GM18511 (cell line): ENCODE measurements at regions not wholly inside any gene's neighbourhood (a gene's known extent, or its start where the extent isn't known, plus 50 kb on each side); places are given as distances from the start of the nearest gene placed in this dataset.
"Not testable (repeated sequence)": the region's sequence is repeated elsewhere in the genome, so short reads cannot be mapped to it uniquely, and the experiment has no call there.

Source experiments
- ATAC-seq: cut with Tn5 transposase; IDR thresholded peaks from one replicate; pipeline ENCODE4 v1.9.1; 2021; ENCODE audit warnings: mild to moderate bottlenecking, moderate library complexity; ENCODE audit not compliant: unreplicated experiment

- no peak for ATAC-seq
Observed at GRCh38 chr7:9192969-9193368, 759.6 kb downstream of the NXPH1 start.

GRCh38 chr7:9200626-9201025 lies 767.2 kb downstream of the NXPH1 start:
- no peak for ATAC-seq

DNA sequence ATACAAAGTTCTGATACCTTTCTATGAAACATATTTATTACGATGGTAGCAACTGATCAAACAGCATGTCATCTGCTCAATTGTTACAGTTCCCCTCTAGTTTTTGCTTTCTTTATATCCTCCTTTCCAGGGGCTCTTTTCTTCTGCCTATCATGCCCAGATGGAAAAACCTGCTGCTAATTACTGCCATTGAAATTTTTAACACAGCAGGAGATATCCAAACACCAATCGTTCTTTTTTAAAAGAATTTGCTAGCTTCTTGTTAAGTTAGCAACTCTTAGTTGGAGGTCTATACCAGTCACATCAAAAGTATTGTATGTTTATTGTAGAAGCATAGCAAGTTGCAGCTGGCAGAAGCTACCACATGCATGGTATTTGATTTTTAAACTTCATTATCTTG lies 768.5 kb downstream of the NXPH1 start:
- ATAC-seq = no peak

- ATAC-seq = no peak
Observed at GRCh38 chr7:9204571-9204970, 771.2 kb downstream of the NXPH1 start.

GRCh38 chr7:9210114-9210513 lies 776.7 kb downstream of the NXPH1 start:
- no peak for ATAC-seq

DNA sequence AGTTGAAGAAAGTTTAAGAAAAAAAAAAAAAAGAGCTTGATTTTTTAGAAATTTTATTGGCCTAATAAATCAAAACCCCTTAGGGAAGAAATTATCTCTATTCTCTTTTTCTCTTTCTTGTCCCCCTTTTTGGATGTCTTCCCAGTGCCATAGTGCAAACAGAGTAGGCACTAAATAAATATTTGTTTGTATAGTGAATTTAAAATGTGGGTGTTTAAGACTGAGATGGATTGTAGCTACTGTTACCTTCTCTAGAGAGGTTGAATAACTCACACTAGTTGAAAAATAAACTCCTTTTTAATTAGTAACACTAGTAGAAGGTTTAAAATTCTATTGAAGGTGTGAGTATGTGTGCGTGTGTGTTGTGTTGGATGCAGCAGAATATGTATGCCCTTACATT lies 783.8 kb downstream of the NXPH1 start:
- ATAC-seq = no peak

DNA sequence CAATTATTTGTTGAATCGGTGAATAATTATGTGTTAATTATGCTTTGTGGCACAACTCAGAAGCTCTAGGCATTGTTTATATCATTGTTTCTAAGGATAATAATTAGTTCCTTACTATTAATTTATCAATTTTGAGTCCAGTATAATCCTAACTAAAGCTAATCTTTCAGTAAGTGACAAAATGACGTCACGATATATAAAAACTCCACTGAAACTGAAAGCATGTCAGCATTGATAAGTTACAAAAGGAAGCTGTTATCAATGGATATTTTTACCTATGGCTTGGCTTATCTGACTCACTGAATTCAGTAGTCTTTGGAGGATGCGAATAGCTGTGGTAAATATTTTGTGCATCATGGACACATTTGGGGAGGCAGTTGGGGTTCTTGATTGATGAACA lies 793.1 kb downstream of the NXPH1 start:
- no peak for ATAC-seq

DNA sequence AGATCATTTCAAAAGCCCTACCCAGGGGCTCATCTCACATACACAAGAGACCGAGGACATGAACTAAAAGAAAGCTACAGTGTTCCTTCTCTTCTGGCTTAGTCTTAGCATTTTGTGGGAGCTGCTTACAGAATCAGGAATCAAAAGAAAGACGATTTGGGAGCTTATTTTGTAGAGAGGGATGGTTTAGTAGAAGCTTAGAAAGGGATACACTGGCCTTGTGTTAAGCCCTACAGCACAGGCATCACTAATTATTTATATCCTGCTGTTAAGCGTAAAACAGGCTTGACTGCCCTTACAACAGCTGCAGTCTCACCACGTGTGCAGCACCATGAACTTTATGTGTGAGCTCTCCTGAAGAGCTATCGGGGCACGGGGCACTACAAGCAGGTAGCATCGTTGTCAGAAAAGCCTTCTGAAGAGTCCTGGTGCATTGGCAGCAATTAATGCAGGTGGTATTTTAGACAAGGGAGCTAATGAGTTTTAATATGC lies 798.3 kb downstream of the NXPH1 start:
- no peak for ATAC-seq

GRCh38 chr7:9240001-9240400 lies 806.6 kb downstream of the NXPH1 start:
- ATAC-seq = no peak

DNA sequence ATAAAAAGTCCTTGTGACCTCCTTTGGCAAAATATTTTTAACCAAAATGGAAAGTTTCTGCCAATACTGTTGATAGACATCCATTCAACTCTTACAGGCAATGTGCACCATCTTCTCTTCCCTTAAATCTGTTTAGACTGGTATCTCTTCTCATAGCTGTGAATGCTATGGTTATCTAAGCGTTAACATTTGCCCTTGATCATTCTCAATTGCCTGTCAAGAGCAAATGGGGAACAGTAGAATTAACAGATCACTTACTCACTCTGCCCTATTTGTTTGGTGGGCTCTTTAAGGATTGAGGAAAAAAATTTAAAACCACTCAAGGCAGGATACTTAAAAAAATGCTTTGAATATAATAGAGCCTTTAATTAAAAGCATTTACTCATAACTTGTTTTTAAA lies 808.4 kb downstream of the NXPH1 start:
- ATAC-seq = no peak

GRCh38 chr7:9242636-9243035 lies 809.2 kb downstream of the NXPH1 start:
- no peak for ATAC-seq

- no peak for ATAC-seq
Observed at GRCh38 chr7:9250876-9251275, 817.5 kb downstream of the NXPH1 start.

DNA sequence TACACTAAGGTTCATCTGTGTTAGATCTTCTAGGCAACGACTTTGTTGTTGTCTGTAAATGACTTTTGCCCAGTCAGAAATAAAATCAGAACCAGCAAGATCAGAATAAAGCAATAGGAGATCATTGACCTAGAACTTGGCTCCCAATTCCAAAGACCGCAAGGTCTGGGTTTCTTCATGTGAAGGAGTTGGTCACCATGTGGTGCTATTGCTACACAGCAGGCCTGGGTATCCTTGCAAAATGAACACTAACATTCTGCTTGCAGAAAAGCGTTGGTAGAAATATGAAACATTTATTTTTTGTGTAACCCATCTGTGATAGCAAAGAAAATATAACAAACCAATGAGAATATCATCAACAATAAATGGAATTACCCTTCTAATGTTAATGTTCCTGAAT lies 831.0 kb downstream of the NXPH1 start:
- ATAC-seq = no peak

DNA sequence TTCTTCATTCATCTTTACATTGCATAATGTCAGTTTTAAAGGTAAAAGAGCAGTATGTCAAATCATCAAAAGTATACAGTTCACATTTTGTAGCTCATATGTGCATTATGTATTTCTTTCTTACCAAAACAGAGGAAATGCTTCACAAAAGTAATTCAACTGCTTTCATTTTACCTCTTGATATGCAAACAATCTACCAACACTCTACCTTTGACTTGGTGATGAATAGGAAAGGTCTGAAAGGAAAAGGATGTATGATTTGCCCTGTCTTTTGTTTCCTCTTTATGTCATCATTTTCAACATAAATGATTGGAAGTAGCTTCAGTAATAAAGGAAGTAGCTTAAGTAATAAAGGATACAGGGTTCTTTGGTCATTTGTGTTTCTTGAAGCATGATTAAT lies 846.7 kb downstream of the NXPH1 start:
- no peak for ATAC-seq

DNA sequence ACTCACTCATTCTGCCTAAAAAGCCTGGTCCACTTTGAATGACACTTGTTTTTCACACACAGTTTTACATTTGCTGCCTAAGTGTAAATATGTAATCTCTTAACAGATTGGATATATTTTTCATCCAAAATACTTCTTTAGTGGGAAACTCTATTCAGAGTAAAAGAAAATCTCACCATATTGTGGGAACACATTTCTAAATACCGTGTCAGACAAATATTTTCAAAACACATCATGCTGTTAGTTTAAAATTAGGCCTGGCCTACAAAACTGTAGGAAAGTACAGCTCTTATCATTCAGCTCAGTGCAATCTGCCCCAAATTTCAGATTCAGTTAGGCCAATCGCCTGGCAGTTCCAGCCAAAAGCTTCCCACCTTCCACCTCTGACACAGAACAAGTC lies 849.8 kb downstream of the NXPH1 start:
- ATAC-seq = no peak

DNA sequence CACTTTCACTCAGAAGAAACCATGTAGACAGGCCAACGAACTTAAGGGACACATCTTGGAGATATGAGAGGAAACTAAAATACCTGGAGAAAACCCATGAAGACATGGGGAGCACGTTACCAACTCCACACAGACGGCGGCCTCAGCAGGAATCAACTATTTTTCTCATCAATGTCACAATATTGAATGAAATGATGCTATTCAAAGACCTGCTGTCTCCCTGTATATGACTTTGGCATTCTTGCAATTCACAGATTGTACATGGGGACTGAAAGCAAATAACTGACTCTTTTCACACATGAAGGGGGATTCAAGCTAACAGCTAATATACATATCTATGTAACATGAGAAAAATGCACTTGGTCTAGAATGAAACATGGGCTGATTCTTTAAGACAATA lies 869.0 kb downstream of the NXPH1 start:
- ATAC-seq = no peak

DNA sequence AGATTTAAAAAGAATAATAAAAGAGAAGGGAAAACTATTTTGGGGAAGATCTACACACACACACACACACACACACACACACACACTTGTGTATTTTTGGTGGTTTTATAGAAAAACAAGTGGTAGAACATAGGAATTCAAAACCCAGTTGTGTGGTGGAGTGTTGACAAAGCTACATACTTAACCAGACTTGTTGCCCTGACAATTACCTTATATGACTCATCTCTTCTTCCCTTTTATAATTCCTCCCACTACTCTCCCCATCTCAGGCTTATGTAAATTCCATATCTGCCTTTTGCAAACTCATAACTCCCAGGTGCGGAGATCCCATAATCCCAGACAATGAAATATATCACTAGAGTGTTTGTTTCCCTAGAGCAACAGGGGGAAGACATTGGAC lies 873.7 kb downstream of the NXPH1 start:
- no peak for ATAC-seq

GRCh38 chr7:9324513-9324912 lies 891.1 kb downstream of the NXPH1 start:
- no peak for ATAC-seq

DNA sequence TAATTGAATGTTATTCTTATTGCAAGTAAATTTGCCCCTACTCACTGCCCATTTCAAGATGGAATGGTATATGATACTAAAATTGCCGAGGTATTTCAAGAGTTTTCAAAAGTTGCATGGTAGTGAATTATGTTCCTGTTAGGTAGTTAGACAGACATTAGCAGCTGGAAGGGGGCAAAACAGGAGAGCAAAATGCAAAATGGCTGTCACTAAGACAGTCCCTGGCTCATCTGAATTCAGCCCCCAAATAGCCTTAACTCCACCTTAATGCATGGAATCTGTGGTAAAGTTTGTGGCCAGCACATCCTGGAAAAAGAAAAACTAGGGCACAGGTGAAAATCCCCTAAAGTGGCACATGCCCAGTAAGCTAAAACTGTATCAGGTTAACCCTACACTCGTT lies 894.9 kb downstream of the NXPH1 start:
- ATAC-seq = no peak

DNA sequence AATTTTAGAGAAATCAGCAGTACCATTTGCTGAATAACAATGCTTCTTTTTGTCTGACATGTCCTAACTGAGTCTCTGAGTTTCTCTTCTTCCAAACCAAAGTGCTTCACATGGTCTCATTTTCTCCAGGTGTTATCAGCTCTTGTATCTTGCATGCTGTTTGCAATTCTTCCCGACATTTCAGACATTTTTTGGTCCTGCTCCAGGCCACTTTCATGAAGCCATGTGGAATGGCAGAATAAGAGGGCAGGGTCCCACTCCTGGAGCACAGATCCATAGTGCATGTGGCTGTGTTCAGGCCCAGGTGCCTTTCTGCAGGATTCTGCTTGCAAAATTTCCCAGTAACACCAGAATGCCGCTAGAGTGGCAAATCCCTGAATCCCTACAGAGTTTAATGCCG lies 916.2 kb downstream of the NXPH1 start:
- ATAC-seq = no peak

DNA sequence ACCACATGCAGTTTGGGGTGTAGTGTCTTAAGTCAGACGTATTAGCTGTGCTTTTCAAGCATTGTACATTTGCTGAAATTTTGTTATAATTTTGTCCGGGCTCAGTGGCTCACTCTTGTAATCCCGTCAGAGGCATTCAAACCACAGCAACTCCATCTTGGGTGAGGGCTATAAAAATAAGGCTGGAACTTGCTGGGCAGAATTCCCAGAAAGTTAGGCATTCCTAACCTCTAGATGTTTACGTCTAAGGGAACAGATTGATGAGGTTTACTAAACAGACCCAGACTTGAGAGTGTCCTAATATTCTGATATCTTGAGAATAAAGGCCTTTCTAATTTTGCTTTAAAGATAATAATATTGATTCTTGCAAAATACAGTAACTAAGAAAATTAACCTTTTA lies 957.8 kb downstream of the NXPH1 start:
- ATAC-seq = no peak

DNA sequence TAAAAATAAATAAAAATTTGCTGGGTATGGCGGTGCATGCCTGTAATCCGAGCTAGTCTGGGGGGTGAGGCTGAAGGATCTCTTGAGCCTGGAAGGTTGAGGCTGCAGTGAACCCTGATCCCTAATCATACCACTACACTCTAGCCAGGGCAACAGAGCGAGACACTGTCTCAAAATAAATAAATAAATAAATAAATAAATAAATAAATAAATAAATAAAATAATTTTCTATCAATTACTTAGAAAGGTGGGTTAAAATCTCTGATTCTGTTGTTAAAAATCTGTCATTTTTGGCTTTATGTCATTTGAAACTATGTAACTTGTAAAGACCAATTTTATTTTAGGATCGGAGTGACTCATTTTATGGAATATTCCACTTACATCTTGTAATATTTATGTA lies 958.6 kb downstream of the NXPH1 start:
- ATAC-seq = no peak

GRCh38 chr7:9404386-9404785 lies 971.0 kb downstream of the NXPH1 start:
- not testable (repeated sequence) for ATAC-seq

DNA sequence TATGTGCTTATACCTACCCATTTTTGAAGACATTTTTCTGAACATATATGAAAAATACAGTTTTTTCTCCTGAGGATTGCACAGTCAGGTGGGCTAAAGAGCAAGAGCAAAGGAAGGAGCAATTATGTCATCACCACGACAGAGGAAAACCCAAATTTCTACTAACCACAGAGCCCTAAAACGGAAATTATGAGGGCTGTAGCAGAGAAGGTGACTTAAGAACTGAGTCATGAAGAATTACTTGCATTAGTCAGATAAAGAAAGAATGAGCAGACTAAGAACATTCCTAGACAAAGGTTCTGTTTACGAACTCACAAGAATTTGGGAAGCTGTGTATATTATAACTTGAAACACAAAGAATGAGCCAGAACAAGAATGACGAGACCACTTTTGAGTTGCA lies 974.4 kb downstream of the NXPH1 start:
- ATAC-seq = no peak
